ENCODE measurements at regions not wholly inside any gene's neighbourhood (a gene's known extent, or its start where the extent isn't known, plus 50 kb on each side); places are given as distances from the start of the nearest gene placed in this dataset.
A peak's percentile ranks its signal among the peaks of the same experiment; 100 is the strongest.
"Not testable (repeated sequence)": the region's sequence is repeated elsewhere in the genome, so short reads cannot be mapped to it uniquely, and the experiment has no call there.

DNA sequence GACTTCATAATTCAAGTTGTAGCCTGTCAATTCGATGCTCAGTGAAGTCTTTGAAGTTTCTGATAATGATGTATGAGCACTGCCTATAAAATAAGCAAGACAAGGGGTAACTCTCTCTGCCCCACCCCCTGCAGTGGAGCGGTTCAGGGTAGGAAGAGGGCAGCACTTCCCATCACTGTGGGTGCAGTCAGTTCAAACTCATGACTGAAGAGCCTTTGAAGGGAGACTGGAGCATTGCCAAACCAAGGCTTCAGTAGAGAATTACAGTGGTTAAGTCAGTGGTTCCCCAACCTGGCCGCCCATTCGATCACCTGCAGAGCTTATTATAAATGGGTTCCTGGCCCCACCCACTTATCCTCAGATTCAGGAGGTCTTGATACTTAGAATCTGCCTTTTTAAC is 190.6 kb downstream of the SHQ1 start:
- H3K27me3 ChIP-seq (ENCODE audit: low read depth): peaks cover 28% of the 10 kb centered on the region
- H3K27ac ChIP-seq (replicated peaks): no peak overlapping the region
- TF ChIP-seq, protein P1, sequence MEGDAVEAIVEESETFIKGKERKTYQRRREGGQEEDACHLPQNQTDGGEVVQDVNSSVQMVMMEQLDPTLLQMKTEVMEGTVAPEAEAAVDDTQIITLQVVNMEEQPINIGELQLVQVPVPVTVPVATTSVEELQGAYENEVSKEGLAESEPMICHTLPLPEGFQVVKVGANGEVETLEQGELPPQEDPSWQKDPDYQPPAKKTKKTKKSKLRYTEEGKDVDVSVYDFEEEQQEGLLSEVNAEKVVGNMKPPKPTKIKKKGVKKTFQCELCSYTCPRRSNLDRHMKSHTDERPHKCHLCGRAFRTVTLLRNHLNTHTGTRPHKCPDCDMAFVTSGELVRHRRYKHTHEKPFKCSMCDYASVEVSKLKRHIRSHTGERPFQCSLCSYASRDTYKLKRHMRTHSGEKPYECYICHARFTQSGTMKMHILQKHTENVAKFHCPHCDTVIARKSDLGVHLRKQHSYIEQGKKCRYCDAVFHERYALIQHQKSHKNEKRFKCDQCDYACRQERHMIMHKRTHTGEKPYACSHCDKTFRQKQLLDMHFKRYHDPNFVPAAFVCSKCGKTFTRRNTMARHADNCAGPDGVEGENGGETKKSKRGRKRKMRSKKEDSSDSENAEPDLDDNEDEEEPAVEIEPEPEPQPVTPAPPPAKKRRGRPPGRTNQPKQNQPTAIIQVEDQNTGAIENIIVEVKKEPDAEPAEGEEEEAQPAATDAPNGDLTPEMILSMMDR (IDR thresholded peaks at IDR 0.05; ENCODE audit: borderline replicate concordance): no peak
- H3K4me3 ChIP-seq: no peak overlapping the region
- DNase-seq: no peak
- intact Hi-C loops (cut with micrococcal nuclease): no loop called here
- no peaks in the 10 kb centered on the region for H3K9me3 ChIP-seq (replicated peaks)
- H3K4me1 ChIP-seq: peaks cover 16% of the 10 kb centered on the region
- H3K36me3 ChIP-seq: no peaks in the 10 kb centered on the region

DNA sequence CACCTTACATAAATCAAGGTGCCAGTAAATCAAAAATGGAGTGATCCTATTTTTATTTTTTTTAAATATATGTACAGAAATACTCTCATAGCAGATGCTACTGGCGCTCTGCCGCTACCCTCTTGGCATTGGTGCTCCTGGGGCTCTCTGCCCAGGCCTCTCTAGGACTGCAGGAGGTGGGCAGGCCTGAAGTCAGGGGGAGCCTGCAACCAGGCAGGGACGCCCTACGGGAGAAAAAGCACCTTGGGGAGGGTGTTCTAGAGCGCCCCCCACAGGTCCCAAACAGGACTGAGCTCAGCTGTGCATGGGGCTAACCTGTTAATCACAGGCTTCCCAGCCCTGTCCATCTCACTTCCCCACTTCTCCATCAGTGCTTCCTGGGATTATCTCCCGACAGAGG is 192.5 kb downstream of the SHQ1 start:
- intact Hi-C loops (cut with micrococcal nuclease): no loop called here

DNA sequence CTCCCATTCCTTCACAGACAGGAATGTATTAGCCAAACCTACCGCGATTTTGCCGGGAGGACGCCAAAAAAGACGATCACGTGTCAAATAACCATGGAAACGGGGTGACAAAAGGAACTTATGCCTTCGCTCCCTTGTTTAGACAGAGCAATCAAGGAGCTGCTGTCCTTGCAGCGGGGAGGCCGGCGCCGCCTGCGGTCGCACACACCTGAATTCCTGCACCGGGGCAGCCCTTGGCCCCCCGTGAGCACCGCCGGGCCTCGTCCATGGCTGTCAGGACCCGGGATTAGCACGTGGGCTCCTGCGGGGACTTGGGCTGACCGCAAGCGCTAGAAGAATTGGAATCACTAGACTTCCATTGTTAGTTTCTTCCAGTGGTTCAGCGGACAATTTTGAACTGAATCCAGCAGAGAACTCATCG is 193.1 kb downstream of the SHQ1 start:
- Histone ChIP-seq H3K4me1 (peaks cover 7% of the 10 kb centered on the region), H3K27ac (replicated peaks) (no peak overlapping the region), H3K27me3 (ENCODE audit: low read depth) (peaks cover 28% of the 10 kb centered on the region), H3K36me3 (no peaks in the 10 kb centered on the region), H3K4me3 (peak overlapping the region; percentile 21), H3K9me3 (replicated peaks) (no peaks in the 10 kb centered on the region)
- TF ChIP-seq, protein P1 (IDR thresholded peaks at IDR 0.05; ENCODE audit: borderline replicate concordance): no peak
- DNase-seq: no peak
- intact Hi-C loops (cut with micrococcal nuclease): no loop called here

More for the DNA sequence above, 192.5 kb downstream of the SHQ1 start:
- Histone ChIP-seq H3K36me3 (no peaks in the 10 kb centered on the region), H3K4me3 (no peak overlapping the region), H3K27me3 (ENCODE audit: low read depth) (peaks cover 28% of the 10 kb centered on the region), H3K27ac (replicated peaks) (no peak overlapping the region), H3K4me1 (peaks cover 10% of the 10 kb centered on the region), H3K9me3 (replicated peaks) (no peaks in the 10 kb centered on the region)
- TF ChIP-seq, protein P1 (IDR thresholded peaks at IDR 0.05; ENCODE audit: borderline replicate concordance): no peak
- DNase-seq: no peak

DNA sequence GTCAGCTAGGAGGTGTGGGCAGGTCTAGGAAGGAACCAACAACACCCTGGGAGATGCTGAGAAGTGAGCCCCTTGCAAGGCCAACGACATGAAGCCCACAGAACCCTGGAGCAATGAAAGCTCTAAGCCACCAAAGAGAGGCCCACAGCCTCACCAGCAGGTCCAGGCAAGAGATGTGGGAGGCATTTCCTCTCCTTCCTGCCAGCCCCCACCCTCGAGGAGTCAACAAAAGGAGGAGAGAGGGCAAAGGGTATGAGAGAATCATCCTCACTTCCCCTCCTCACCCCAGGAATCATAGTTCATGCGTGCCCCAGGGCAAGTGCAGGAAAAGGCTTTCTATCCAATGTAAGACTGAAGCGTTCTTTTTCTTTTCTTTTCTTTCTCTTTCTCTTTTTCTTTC is 195.8 kb downstream of the SHQ1 start:
- peaks cover 7% of the 10 kb centered on the region for H3K4me1 ChIP-seq
- no peaks in the 10 kb centered on the region for H3K9me3 ChIP-seq (replicated peaks)
- H3K27ac ChIP-seq (replicated peaks): no peak overlapping the region
- intact Hi-C loops (cut with micrococcal nuclease): no loop called here
- no peaks in the 10 kb centered on the region for H3K36me3 ChIP-seq
- TF ChIP-seq, protein P1 (IDR thresholded peaks at IDR 0.05; ENCODE audit: borderline replicate concordance): no peak
- H3K27me3 ChIP-seq (ENCODE audit: low read depth): peaks cover 28% of the 10 kb centered on the region
- no peak for DNase-seq
- H3K4me3 ChIP-seq: no peak overlapping the region

DNA sequence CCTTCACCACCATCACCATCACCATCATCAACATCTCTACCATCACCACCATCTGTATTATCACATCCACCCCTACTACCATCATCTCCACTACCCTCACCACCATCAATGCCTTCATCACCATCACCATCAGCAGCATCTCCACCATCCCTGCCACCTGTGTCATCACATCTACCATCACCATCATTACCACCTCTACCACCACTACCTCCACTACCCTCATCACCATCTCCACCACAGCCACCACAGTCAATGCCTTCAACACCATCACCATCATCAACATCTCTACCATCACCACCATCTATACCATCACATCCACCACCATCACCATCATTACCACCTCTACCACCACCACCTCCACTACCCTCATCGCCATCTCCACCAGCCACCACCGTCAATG is 196.7 kb downstream of the SHQ1 start:
- intact Hi-C loops (cut with micrococcal nuclease): no loop called here
- peaks cover 7% of the 10 kb centered on the region for H3K4me1 ChIP-seq
- no peaks in the 10 kb centered on the region for H3K9me3 ChIP-seq (replicated peaks)
- TF ChIP-seq, protein P1 (IDR thresholded peaks at IDR 0.05; ENCODE audit: borderline replicate concordance): no peak
- no peak for DNase-seq
- peaks cover 28% of the 10 kb centered on the region for H3K27me3 ChIP-seq (ENCODE audit: low read depth)
- no peaks in the 10 kb centered on the region for H3K36me3 ChIP-seq
- no peak overlapping the region for H3K27ac ChIP-seq (replicated peaks)
- no peak overlapping the region for H3K4me3 ChIP-seq

DNA sequence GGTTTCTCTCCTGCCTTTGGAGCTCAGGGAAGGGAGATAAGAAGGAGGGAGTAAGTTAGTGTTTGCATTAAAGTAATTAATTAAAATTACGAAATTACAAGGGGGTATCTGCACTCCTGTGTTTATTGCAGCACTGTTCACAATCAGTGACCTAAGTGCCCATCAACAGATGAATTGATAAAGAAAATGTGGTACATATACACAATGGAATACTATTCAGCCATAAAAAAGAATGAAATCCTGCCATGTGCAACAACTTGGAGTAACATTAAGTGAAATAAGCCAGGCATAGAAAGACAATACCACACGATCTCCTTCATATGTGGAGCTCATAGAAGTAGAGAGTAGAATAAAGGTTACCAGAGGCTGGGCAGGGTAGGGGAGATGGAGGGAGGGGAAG is 202.0 kb downstream of the SHQ1 start:
- DNase-seq: no peak
- intact Hi-C loops (cut with micrococcal nuclease): no loop called here
- TF ChIP-seq, protein P1 (IDR thresholded peaks at IDR 0.05; ENCODE audit: borderline replicate concordance): no peak
- Histone ChIP-seq H3K27me3 (ENCODE audit: low read depth) (no peaks in the 10 kb centered on the region), H3K27ac (replicated peaks) (no peak overlapping the region), H3K4me1 (no peaks in the 10 kb centered on the region), H3K36me3 (no peaks in the 10 kb centered on the region), H3K9me3 (replicated peaks) (no peaks in the 10 kb centered on the region), H3K4me3 (no peak overlapping the region)

DNA sequence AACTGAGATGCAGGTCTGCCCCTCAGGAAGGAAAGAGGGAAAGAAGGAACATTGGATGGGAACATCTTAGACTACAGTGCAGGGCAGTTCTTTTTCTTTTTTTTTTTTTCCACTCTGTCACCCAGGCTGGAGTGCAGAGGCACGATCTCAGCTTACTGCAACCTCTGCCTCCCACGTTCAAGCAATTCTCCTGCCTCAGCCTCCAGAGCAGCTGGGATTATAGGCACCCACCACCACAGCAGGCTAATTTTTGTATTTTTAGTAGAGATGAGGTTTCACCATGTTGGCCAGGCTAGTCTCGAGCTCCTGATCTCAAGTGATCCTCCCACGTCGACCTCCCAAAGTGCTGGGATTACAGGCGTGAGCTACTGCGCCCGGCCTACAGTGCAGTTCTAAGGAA is 204.6 kb downstream of the SHQ1 start:
- H3K36me3 ChIP-seq; H3K27ac ChIP-seq (replicated peaks); H3K9me3 ChIP-seq (replicated peaks); DNase-seq; intact Hi-C loops (cut with micrococcal nuclease); H3K4me3 ChIP-seq; H3K27me3 ChIP-seq (ENCODE audit: low read depth); H3K4me1 ChIP-seq: not testable (repeated sequence)
